GM19463 (cell line): ENCODE measurements at regions not wholly inside any gene's neighbourhood (a gene's known extent, or its start where the extent isn't known, plus 50 kb on each side); places are given as distances from the start of the nearest gene placed in this dataset.
"Not testable (repeated sequence)": the region's sequence is repeated elsewhere in the genome, so short reads cannot be mapped to it uniquely, and the experiment has no call there.

ENCODE experiments used
- ATAC-seq: cut with Tn5 transposase; IDR thresholded peaks from one replicate; pipeline ENCODE4 v1.9.1; 2021; ENCODE audit warnings: mild to moderate bottlenecking, moderate library complexity; ENCODE audit not compliant: unreplicated experiment

DNA sequence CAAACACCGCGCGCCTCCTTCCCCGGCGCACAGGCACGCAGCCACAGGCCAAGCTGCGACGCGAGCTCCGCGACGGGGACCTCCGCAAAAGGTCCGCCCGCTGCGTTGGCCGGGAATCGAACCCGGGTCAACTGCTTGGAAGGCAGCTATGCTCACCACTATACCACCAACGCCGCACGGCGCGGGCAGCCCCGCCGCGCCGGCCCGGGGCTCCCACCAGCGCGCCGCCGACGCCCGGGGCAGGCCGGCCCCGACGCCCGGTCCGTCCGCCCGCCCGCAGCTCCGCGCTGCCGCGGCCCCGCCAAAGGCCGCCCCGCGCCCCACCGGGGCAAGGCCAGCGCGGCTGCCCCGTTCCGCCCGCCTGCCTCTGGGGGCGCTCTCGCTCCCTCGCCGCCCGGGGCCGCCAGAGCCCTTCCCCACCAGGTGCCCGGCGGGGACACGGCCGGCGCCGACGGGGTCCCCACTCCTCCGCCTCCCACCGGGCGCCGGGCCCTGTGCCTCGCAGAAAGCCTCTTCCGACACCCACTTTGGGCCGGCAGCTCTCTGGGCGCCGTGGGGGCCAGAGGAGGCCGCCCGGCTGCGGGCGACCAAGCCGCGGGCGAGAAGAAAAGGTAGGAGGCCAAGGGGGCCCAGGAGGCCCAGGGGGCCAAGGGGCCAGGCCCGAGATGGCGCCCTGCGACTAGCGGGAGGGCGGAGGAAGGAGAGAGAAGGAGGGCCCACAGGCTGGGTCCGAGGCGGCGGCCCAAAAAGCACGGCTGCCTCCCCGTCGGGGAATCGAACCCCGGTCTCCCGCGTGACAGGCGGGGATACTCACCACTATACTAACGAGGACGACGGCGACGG is 50.2 kb upstream of the FCGR2A start:
- peak; percentile 21 for ATAC-seq

DNA sequence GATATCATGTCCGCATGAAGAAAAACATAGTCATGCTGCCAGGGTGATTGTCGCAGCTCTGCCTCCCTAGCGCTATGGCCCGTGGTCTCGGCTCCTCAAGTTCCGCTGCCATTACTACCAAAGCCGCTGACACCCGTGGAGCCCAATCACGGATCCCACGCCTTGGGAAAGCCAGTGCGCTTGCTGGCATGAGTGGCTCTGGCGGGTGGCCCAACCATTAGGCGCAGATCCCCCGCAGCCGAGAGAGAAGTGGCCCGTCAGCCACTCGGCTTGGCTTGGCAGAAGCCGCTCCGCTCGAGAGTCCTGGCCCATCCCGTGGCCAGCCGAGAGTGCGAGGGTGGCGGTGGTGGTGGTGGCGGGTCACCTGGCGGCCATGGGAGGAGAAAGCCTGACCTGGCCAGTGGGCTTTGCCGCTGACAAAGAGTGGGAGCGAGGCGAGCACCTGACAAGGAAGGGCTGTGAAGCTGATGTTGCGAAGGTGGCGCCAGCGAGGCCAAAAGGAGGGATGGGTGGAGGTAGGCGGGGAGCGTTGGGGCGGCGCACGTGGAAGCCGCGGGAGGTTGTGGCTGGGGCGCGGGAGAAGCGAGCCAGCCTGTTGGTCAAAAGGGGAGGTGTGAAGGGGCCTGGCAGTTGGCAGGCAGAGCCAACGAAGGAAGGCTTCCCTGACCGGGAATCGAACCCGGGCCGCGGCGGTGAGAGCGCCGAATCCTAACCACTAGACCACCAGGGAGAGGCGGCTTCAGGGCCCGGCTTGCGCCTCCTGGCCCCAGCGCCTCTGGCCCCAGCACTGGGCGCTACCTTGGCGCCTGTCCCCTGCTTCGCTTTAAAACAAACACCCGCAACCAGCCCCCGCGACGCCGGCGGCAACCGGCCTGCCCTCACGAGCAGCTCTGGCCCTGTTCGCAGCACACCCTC is 51.0 kb upstream of the FCGR2A start:
- peak; percentile 63 for ATAC-seq

DNA sequence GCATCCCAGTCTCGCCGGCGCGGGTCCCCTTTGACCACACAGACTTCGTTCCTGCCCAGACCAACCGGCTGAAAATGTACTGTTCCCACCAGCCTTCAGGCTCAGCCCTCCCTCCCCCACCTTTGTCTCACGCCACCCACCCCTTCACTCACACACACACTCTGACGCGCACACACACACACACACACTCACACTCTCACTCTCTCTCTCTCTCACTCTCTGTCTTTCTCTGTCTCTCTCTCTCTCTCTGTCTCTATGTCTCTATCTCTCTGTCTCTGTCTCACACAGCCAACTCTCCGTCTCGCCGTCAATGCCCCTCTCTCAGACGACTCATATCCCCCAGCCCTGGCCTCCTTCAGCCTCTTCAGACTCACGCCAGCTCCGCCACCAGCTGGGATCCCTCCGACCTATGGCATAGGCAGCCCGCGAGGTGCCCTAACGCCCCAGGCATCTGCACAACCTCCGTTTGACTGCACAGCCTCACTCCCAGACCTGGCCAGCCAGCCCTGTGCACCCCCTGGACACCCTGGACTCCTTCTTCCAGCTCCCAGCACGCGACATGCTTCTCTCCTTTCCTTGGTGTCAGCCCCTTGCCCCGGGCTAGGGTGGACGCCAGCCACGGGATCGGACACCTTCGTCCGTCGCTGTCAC is 53.4 kb upstream of the FCGR2A start:
- ATAC-seq = not testable (repeated sequence)

DNA sequence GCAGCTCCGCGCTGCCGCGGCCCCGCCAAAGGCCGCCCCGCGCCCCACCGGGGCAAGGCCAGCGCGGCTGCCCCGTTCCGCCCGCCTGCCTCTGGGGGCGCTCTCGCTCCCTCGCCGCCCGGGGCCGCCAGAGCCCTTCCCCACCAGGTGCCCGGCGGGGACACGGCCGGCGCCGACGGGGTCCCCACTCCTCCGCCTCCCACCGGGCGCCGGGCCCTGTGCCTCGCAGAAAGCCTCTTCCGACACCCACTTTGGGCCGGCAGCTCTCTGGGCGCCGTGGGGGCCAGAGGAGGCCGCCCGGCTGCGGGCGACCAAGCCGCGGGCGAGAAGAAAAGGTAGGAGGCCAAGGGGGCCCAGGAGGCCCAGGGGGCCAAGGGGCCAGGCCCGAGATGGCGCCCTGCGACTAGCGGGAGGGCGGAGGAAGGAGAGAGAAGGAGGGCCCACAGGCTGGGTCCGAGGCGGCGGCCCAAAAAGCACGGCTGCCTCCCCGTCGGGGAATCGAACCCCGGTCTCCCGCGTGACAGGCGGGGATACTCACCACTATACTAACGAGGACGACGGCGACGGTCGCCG is 57.4 kb upstream of the FCGR2A start:
- peak; percentile 41 for ATAC-seq

DNA sequence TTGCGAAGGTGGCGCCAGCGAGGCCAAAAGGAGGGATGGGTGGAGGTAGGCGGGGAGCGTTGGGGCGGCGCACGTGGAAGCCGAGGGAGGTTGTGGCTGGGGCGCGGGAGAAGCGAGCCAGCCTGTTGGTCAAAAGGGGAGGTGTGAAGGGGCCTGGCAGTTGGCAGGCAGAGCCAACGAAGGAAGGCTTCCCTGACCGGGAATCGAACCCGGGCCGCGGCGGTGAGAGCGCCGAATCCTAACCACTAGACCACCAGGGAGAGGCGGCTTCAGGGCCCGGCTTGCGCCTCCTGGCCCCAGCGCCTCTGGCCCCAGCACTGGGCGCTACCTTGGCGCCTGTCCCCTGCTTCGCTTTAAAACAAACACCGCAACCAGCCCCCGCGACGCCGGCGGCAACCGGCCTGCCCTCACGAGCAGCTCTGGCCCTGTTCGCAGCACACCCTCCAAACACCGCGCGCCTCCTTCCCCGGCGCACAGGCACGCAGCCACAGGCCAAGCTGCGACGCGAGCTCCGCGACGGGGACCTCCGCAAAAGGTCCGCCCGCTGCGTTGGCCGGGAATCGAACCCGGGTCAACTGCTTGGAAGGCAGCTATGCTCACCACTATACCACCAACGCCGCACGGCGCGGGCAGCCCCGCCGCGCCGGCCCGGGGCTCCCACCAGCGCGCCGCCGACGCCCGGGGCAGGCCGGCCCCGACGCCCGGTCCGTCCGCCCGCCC is 58.1 kb upstream of the FCGR2A start:
- ATAC-seq = peak; percentile 44

DNA sequence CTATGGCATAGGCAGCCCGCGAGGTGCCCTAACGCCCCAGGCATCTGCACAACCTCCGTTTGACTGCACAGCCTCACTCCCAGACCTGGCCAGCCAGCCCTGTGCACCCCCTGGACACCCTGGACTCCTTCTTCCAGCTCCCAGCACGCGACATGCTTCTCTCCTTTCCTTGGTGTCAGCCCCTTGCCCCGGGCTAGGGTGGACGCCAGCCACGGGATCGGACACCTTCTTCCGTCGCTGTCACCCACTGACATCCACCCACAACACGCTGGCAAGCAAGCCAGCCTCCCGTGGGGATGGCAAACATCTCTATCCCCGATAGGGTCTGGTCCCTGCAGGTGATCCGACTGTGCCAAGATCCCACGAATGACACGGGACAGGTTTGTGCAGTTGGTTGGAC is 60.5 kb upstream of the FCGR2A start:
- ATAC-seq = not testable (repeated sequence)

DNA sequence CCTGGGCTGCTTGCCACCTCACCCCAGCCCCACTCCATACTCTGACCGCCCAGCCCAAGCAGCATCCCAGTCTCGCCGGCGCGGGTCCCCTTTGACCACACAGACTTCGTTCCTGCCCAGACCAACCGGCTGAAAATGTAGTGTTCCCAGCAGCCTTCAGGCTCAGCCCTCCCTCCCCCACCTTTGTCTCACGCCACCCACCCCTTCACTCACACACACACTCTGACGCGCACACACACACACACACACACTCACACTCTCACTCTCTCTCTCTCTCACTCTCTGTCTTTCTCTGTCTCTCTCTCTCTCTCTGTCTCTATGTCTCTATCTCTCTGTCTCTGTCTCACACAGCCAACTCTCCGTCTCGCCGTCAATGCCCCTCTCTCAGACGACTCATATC is 61.0 kb upstream of the FCGR2A start:
- ATAC-seq = not testable (repeated sequence)

DNA sequence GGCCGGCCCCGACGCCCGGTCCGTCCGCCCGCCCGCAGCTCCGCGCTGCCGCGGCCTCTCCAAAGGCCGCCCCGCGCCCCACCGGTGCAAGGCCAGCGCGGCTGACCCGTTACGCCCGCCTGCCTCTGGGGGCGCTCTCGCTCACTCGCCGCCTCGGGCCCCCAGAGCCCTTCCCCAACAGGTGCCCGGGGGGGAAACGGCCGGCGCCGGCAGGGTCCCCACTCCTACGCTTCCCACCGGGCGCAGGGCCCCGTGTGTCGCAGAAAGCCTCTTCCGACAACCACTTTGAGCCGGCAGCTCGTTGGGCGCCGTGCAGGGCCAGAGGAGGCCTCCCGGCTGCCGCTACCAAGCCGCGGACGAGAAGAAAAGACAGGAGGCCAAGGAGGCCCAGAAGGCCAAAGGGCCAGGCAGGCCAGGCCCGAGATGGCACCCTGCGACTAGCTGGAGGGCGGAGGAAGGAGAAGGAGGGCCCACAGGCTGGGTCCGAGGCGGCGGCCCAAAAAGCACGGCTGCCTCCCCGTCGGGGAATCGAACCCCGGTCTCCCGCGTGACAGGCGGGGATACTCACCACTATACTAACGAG is 64.9 kb upstream of the FCGR2A start:
- ATAC-seq = no peak

DNA sequence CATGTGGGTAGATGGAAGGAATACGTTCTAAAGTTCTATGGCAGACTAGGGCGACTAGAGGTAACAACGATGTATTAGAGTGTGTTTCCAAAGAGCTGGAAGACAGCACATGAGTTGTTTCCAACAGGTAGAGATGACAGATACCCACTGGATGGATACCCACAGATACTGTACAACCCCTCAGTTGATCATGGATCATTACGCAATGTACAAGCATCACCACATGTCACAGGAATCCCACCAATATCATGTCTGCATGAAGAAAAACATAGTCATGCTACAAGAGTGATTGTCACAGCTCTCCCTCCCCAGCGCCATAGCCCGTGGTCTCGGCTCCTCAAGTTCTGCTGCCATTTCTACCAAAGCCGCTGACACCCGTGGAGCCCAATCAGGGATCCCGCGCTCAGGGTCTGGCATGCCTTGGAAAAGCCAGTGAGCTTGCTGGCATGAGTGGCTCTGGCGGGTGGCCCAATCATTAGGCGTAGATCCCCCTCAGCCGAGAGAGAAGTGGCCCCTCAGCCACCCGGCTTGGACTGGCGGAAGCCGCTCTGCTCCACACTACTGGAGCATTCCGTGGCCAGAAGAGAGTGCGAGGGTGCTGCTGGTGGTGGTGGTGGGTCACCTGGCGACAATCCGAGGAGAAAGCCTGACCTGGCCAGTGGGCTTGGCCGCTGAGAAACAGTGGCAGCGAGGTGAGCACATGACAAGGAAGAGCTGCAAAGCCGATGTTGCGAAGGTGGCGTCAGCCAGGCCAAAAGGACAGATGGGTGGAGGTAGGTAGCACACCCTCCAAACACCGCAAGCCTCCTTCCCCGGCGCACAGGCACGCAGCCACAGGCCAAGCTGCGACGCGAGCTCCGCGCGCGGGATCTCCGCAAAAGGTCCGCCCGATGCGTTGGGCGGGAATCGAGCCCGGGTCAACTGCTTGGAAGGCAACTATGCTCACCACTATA is 65.7 kb upstream of the FCGR2A start:
- no peak for ATAC-seq

DNA sequence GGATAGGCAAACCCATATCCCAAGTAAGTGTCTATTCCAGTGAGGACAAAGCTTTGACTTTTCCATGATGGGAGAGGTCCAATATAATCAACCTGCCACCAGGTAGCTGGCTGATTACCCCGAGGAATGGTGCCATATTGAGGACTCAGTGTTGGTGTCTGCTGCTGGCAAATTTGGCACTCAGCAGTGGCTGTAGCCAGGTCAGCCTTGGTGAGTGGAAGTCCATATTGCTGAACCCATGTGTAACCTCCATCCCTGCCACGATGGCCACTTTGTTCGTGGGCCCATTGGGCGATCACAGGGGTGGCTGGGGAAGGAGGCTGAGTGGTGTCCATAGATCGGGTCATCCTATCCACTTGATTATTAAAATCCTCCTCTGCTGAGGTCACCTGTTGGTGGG is 65.5 kb upstream of the CFAP126 start:
- ATAC-seq = not testable (repeated sequence)

DNA sequence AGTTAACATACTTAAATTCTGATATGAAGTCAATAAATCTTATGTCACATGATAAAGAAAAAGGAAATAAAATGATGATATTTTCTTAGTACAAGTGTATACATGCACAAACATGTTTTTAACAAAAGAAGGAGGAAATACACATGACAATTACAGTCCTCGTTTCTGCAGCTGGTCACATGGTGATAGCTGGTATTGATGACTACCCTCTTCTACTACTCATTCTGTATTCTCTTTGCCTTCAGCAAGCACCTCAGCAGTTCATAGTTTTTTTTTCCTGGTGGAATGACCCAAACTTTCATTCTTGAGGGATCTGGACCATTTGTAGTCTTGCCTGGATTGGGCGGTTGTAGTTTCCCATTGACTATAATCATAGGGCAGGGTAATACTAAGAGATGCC is 64.4 kb upstream of the CFAP126 start:
- ATAC-seq = no peak

DNA sequence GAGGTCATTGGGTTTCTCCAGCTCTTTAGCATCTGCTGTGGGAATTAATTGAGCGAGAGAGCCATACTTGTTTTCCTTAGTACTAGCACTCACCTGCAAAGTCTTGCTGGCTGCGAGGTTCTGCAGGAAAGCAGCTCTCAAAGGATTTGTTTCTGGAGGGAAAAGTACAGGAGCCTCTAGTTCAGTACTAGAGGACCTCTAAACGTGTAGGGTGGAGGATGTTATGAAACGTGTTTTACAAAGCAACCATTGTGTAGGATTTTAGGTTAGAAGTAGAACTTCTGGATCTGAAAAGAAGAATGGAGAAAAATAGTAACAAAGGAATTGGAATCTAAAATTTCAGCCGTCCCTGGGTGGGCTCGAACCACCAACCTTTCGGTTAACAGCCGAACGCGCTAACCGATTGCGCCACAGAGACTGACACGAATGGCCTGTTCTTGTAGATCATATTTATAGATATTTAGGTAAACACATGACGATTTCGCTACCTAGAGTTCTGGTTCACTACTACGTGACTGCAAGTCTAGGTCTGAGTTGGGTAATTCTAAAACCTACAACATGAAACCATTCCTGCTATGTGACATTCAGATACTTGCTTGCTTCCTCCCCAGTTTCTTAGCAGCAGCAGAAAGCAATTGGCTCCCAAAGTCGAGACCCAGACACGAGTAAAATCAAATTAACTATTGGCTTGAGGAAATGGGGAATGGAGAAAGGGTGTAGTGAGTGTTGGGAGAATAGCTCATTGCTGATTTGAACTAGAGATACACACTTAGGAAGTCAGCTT is 60.2 kb upstream of the CFAP126 start:
- ATAC-seq = no peak

DNA sequence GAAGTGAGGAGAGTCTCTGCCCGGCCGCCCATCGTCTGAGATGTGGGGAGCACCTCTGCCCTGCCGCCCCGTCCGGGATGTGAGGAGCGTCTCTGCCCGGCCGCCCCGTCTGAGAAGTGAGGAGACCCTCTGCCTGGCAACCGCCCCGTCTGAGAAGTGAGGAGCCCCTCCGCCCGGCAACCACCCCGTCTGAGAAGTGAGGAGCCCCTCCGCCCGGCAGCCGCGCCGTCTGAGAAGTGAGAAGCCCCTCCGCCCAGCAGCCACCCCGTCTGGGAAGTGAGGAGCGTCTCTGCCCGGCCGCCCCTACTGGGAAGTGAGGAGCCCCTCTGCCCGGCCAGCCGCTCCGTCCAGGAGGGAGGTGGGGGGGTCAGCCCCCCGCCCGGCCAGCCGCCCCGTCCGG is 55.2 kb upstream of the CFAP126 start:
- not testable (repeated sequence) for ATAC-seq

DNA sequence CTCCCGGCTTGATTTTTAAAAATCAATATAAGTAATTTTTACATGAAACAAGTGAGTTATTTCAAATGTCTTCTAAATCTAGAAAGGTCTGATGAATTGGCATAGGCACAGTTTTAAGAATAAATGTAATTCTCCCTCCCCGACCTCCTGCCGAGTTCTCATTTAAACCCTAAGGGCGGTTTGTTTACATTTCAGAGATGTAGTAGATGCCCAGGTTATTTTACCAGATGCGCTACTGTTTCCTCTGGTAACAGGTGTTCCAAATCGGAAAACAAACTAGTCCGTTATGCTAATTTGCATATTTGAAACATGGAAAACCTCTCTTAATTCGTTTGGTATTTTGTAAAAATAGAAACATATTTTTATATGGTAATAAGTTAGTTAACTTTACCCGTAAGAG is 53.8 kb upstream of the CFAP126 start:
- no peak for ATAC-seq

DNA sequence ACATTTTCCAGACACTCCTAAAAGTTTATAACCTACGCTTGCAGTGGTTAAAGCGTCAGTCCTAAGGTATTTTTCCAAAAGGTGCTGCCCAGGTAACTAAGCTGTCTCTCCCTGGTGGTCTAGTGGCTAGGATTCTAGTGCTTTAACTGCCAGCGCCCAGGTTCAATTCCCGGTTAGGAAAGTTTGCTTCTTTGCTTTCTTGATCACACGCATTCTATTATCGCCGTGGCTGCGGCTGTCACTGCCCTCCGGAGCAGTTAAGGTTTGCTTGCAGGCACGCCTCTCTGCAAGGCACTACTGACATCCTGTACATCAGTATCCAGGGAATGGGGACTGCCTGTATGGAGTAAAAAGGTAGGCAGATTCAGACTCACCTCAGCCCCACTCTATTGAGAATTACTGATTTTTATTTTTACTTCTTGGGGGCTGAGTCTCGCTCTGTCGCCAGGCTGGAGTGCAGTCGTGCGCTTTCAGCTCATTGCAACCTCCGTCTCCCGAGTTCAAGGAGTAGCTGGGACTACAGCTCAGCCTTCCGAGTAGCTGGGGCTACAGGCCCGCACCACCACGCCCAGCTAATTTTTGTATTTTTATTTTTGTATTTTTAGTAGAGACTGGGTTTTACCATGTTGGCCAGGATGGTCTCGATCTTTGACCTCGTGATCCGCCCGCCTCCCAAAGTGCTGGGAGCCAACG is 53.2 kb upstream of the CFAP126 start:
- no peak for ATAC-seq

DNA sequence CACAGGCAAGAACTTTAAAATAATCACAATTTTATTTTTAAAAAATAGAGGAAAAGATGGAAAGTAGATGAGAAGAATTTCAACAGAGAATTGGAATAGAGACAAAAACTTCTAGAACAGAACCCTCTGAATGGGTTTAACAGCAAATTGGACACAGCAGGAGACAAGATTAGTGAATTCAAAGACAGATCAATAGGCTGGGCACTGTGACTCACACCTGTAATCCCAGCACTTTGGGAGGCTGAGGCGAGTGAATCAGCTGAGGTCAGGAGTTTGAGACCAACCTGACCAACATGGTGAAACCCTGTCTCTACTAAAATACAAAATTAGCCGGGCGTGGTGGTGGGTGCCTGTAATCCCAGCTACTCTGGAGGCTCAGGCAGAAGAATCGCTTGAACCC is 49.9 kb upstream of the CFAP126 start:
- ATAC-seq = not testable (repeated sequence)
